ENCODE measurements at regions not wholly inside any gene's neighbourhood (a gene's known extent, or its start where the extent isn't known, plus 50 kb on each side); places are given as distances from the start of the nearest gene placed in this dataset.

- TF ChIP-seq USF1 (CRISPR knock-in tag; IDR thresholded peaks at IDR 0.05) (no peak), CTCF (IDR thresholded peaks at IDR 0.05) (no peak), ZNF263 (CRISPR knock-in tag; IDR thresholded peaks at IDR 0.05; ENCODE audit: low read depth) (no peak), ATF2 (CRISPR knock-in tag; IDR thresholded peaks at IDR 0.05; ENCODE audit: borderline replicate concordance, low read depth) (no peak), GABPB1 (CRISPR knock-in tag; IDR thresholded peaks at IDR 0.05) (no peak), STAT6 (CRISPR knock-in tag; conservative IDR thresholded peaks at IDR 0.05; ENCODE audit: low read depth) (no peak), ZNF317 (CRISPR knock-in tag; IDR thresholded peaks at IDR 0.05; ENCODE audit: borderline replicate concordance, low read depth) (no peak)
Observed at GRCh38 chr2:65548064-65548463, 115.7 kb upstream of the SPRED2 start.

Measured in WTC11 (cell line).